ENCODE measurements at regions not wholly inside any gene's neighbourhood (a gene's known extent, or its start where the extent isn't known, plus 50 kb on each side); places are given as distances from the start of the nearest gene placed in this dataset.

- no peaks in the 10 kb centered on the region for H4K20me1 ChIP-seq (ENCODE audit: insufficient read depth, low read length)
- no peaks in the 10 kb centered on the region for H3K4me1 Mint-ChIP-seq
- no peaks in the 10 kb centered on the region for H3K79me2 ChIP-seq (ENCODE audit: insufficient read depth, low read length)
- no peak for TF ChIP-seq CTCF (IDR thresholded peaks at IDR 0.05)
- H3K36me3 ChIP-seq (replicated peaks in 1 of 2; ENCODE audit: control insufficient read depth in 1 of 2, insufficient read depth in 2 of 2, low read length in 2 of 2): no peaks in the 10 kb centered on the region
- DNase-seq: no peak
- no peaks in the 10 kb centered on the region for H3K4me1 ChIP-seq (ENCODE audit: control insufficient read depth in 1 of 2, insufficient read depth in 2 of 2, low read length in 2 of 2)
- no peak overlapping the region for H3K4me2 ChIP-seq (replicated peaks; ENCODE audit: extremely low read depth, low read length, poor library complexity, severe bottlenecking)
- 91% methylated on average over 1 of the region's 1 CpG for WGBS (ENCODE audit: insufficient coverage)
- H3K27me3 ChIP-seq (ENCODE audit: control insufficient read depth in 2 of 2, insufficient read depth in 2 of 2, low read length in 2 of 2): no peaks in the 10 kb centered on the region
- H3K4me3 ChIP-seq (replicated peaks in 1 of 3; ENCODE audit: low read depth in 2 of 3, low read length in 3 of 3): no peak overlapping the region
- H3K27me3 Mint-ChIP-seq (ENCODE audit: low read depth in 3 of 3): peaks cover 0 to 5% (median 0%) of the 10 kb centered on the region in 3 donors
- H3K4me3 Mint-ChIP-seq: no peak overlapping the region
- no peak overlapping the region for H3K9ac ChIP-seq (ENCODE audit: insufficient read depth, low read length, poor library complexity, severe bottlenecking)
- H3K27ac Mint-ChIP-seq: no peak overlapping the region
- H3K9me3 ChIP-seq (replicated peaks in 1 of 2; ENCODE audit: control insufficient read depth in 1 of 2, insufficient read depth in 1 of 2, low read length in 2 of 2): peaks cover 8 to 14% of the 10 kb centered on the region in 2 donors
- H3K9me3 Mint-ChIP-seq: peaks cover 6 to 14% (median 10%) of the 10 kb centered on the region in 7 donors
- no peak overlapping the region for H3K27ac ChIP-seq (ENCODE audit: low read depth in 1 of 2, low read length in 2 of 2)
- intact Hi-C loops (cut with micrococcal nuclease): no loop called here
- H2AFZ ChIP-seq (ENCODE audit: insufficient read depth, low read depth, low read length, poor library complexity, severe bottlenecking): no peak overlapping the region
- no peaks in the 10 kb centered on the region for H3K36me3 Mint-ChIP-seq
These were observed 169.0 kb downstream of the OSR1 start for GRCh38 chr2:19189391-19189790.

- Mint-ChIP-seq H3K27ac (no peak overlapping the region), H3K36me3 (no peaks in the 10 kb centered on the region), H3K9me3 (peaks cover 6 to 11% (median 9%) of the 10 kb centered on the region in 7 donors), H3K4me3 (no peak overlapping the region), H3K4me1 (no peaks in the 10 kb centered on the region), H3K27me3 (ENCODE audit: low read depth in 3 of 3) (peaks cover 0 to 2% (median 0%) of the 10 kb centered on the region in 3 donors)
- Histone ChIP-seq H3K27me3 (ENCODE audit: control insufficient read depth in 2 of 2, insufficient read depth in 2 of 2, low read length in 2 of 2) (no peaks in the 10 kb centered on the region), H3K9me3 (replicated peaks in 1 of 2; ENCODE audit: control insufficient read depth in 1 of 2, insufficient read depth in 1 of 2, low read length in 2 of 2) (peaks cover 8 to 14% of the 10 kb centered on the region in 2 donors), H4K20me1 (ENCODE audit: insufficient read depth, low read length) (no peaks in the 10 kb centered on the region), H3K79me2 (ENCODE audit: insufficient read depth, low read length) (no peaks in the 10 kb centered on the region), H3K27ac (ENCODE audit: low read depth in 1 of 2, low read length in 2 of 2) (no peak overlapping the region), H3K9ac (ENCODE audit: insufficient read depth, low read length, poor library complexity, severe bottlenecking) (no peak overlapping the region), H2AFZ (ENCODE audit: insufficient read depth, low read depth, low read length, poor library complexity, severe bottlenecking) (no peak overlapping the region), H3K4me3 (replicated peaks in 1 of 3; ENCODE audit: low read depth in 2 of 3, low read length in 3 of 3) (no peak overlapping the region), H3K4me1 (ENCODE audit: control insufficient read depth in 1 of 2, insufficient read depth in 2 of 2, low read length in 2 of 2) (no peaks in the 10 kb centered on the region), H3K4me2 (replicated peaks; ENCODE audit: extremely low read depth, low read length, poor library complexity, severe bottlenecking) (no peak overlapping the region), H3K36me3 (replicated peaks in 1 of 2; ENCODE audit: control insufficient read depth in 1 of 2, insufficient read depth in 2 of 2, low read length in 2 of 2) (no peaks in the 10 kb centered on the region)
- no peak for TF ChIP-seq CTCF (IDR thresholded peaks at IDR 0.05)
- no peak for DNase-seq
- intact Hi-C loops (cut with micrococcal nuclease): no loop called here
- WGBS (ENCODE audit: insufficient coverage): 98% methylated on average over 4 of the region's 5 CpGs
These were observed 171.0 kb downstream of the OSR1 start for GRCh38 chr2:19187323-19188020.

Measured in CD14-positive monocyte (primary cell).